COR-L47 (cell line): ENCODE measurements at regions not wholly inside any gene's neighbourhood (a gene's known extent, or its start where the extent isn't known, plus 50 kb on each side); places are given as distances from the start of the nearest gene placed in this dataset.

Experiments used
- DNase-seq: peaks from one replicate; lab custom pipeline; 2025; lab: John Stamatoyannopoulos, UW

DNA sequence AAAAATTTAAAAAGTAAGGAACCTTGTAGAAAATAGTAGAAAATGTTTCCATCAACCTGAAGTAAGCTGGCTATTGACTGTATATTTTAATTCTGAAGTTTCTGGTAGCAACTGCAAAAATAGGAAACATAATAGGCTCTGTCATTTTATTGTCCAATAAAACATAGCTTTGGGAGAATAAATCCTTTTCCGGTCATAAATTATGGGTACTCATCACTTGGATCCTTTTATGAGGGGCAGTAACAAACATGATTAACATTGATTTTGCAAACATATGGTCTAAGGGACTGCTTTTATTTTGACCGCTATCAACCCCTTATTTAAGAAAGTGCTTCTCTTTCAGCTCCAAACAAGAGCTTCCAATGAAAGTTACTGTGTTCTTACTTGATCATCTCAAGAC, 495.9 kb upstream of the ANKRD30A start:
- DNase-seq, result no peak

DNA sequence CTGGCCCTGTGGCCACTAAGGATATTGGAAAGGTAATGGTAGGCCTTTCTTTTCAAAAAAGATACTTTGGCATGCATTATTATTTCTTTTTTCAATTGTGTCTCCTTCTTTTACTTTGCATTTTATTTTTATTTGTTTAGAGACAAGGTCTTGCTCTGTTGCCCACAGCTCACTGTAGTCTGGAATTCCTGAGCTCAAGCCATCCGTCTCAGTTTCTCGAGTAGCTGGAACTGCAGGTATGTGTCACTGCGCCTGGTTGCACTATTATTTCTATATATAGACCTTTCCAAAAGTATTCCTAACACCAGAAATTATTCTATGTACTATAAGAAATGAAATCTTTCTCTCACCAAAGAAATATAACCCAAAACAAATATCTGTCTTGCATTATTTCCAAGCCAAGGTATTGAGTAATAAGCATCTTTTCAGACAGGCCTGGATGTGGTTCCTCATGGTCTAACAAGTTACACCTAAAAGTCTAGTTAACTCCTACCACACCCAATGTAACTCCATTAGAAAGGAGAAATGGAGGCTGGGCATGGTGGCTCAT, 500.8 kb upstream of the ANKRD30A start:
- no peak for DNase-seq

DNA sequence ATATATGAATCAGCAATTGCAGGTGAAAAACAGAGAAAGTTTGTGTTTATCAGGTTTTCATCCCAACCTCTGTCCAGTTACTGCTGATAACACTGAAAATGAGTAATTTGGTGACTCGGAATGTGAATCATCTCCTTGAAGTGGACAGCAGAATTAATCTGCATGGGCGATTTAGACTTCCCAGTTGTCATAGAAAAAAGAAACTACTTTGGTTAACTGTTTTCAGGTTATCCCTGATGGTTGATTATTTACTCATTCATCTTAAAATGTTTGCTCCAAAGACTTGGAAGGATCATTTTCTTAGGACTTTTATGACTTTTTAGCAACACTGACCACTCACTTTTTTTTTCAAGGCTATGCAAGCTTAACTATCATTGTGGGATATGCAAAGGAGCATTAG, 504.1 kb upstream of the ANKRD30A start:
- DNase-seq, result no peak

- no peak for DNase-seq
Measured at GRCh38 chr10:36612436-36612835, 513.0 kb upstream of the ANKRD30A start.

GRCh38 chr10:36608866-36609265, 516.5 kb upstream of the ANKRD30A start:
- no peak for DNase-seq

DNA sequence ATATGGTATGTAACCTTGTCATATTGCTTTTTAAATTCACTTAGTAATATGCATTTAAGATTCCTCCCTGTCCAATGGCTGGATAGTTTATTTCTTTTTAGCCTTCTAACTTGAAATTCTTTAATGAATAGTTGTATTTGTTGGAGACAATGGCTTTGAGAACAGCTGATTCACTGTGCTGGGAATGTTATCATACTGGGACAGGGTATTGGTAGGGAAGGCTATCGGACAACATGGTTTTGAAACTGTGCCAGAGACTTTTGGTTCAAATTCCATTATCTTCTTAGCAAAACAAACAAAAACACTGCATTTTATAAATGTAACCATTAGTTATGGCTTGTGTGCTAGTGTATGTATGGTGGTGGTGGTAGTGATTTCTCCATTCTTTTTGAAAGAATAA, 517.1 kb upstream of the ANKRD30A start:
- DNase-seq, result no peak

GRCh38 chr10:36606234-36606839, 519.1 kb upstream of the ANKRD30A start:
- DNase-seq, result no peak

DNA sequence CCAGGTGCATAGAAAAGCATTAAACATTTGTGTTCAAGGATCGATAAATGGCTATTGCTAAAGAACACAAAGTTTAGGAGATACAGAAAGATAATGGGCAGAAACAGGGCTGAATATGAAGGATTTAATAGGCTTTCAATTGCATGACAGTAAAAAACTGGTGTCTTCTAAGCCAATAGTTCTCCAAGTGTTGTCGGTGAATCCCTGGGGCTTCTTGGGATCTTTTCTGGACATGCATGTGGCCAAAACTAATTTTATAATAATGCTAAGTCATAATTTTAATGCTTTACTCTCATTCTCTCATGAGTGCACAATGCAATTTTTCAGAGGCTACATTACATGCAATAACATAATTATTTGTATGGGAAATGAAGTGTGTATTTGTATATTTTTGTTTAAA, 521.1 kb upstream of the ANKRD30A start:
- no peak for DNase-seq

- DNase-seq, result no peak
Measured at GRCh38 chr10:36603688-36604087, 521.7 kb upstream of the ANKRD30A start.

DNA sequence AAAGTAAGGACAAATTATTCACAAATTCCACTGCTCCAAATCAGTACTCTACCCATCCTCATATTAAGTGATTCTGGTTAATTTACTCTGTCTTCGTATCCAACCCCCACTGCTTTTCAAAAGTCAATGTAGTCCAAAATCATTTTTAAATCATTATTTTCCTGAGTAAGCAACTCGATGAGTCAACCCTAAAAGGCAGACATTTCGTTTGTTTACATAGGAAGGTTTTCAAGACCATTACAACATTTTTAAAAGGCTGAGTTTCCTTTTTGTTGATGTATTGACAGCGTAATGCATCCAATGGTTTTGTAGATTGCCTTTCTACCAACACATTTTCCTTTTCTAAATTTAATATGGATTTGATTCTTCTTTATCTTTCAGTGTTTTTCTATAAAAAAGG, 523.0 kb upstream of the ANKRD30A start:
- DNase-seq, result no peak

- no peak for DNase-seq
Measured at GRCh38 chr10:36597756-36598320, 527.6 kb upstream of the ANKRD30A start.

- no peak for DNase-seq
Measured at GRCh38 chr10:36592964-36593363, 532.4 kb upstream of the ANKRD30A start.

DNA sequence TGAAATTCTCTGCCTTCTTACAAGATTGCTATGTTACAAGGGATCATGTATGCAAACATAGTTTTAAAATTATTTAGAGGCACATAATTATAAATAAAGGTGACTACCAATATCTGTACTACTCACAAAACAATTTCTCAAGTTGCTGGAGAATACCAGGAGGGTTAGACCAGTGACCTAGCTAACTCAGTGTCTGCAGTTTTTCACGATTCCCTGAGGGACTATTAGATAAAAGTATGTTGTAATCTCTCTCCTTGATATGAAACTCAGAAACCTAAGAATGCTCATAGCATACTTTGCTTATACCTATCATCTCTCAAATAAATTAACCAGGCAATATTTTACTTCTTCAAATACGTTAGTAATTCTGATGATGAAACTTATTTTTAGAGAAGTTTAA, 534.0 kb upstream of the ANKRD30A start:
- DNase-seq, result no peak

- no peak for DNase-seq
Measured at GRCh38 chr10:36583690-36584089, 541.7 kb upstream of the ANKRD30A start.

GRCh38 chr10:36581237-36581636, 544.2 kb upstream of the ANKRD30A start:
- DNase-seq, result no peak

- no peak for DNase-seq
Measured at GRCh38 chr10:36578306-36578705, 547.1 kb upstream of the ANKRD30A start.

- DNase-seq, result no peak
Measured at GRCh38 chr10:36577126-36577525, 548.3 kb upstream of the ANKRD30A start.

- no peak for DNase-seq
Measured at GRCh38 chr10:36574207-36574606, 551.2 kb upstream of the ANKRD30A start.

DNA sequence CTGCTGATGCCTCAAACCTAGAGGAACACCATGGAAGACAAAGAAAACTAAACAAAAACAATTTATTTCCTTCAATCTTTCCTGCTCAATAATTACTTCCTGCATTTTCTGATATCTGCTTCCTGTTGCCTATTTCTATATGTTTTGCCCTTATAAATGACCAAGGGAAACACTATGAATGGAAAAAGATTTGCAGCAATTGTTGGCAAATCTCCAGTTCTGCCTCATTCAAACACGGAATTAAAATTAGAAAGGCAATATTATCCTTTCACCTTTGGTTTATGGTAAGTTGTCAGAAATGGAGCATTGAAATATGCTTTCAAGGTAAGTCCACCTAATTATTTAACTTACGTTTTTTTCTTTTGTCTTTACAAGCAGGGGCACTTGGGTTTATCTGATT, 552.2 kb upstream of the ANKRD30A start:
- peak; percentile 24 for DNase-seq

GRCh38 chr10:36564433-36564832, 561.0 kb upstream of the ANKRD30A start:
- DNase-seq, result no peak

GRCh38 chr10:36559412-36560400, 565.7 kb upstream of the ANKRD30A start:
- no peak for DNase-seq

- DNase-seq, result no peak
Measured at GRCh38 chr10:36556468-36556867, 568.9 kb upstream of the ANKRD30A start.

- no peak for DNase-seq
Measured at GRCh38 chr10:36555036-36555435, 570.4 kb upstream of the ANKRD30A start.
